ENCODE measurements at regions not wholly inside any gene's neighbourhood (a gene's known extent, or its start where the extent isn't known, plus 50 kb on each side); places are given as distances from the start of the nearest gene placed in this dataset.

GRCh38 chr11:69576069-69576782 is 64.7 kb upstream of the CCND1 start:
- H3K36me3 ChIP-seq: no peaks in the 10 kb centered on the region
- no peaks in the 10 kb centered on the region for H3K9me3 ChIP-seq
- TF ChIP-seq EP300 (IDR thresholded peaks at IDR 0.05): no peak
- no peak for TF ChIP-seq POLR2A (IDR thresholded peaks at IDR 0.05)
- no peak for TF ChIP-seq POLR2AphosphoS5 (IDR thresholded peaks at IDR 0.05)
- TF ChIP-seq CTCF (IDR thresholded peaks at IDR 0.05): no peak
- H3K27me3 ChIP-seq: peaks cover 2% of the 10 kb centered on the region
- WGBS: 54% methylated on average over 9 of the region's 10 CpGs
- H3K27ac ChIP-seq: no peak overlapping the region
- H3K4me3 ChIP-seq: no peak overlapping the region
- no peaks in the 10 kb centered on the region for H3K4me1 ChIP-seq
- DNase-seq (ENCODE audit: low spot score in 2 of 2): peak; percentile 45 to 70

- Histone ChIP-seq H3K4me3 (no peak overlapping the region), H3K27ac (no peak overlapping the region), H3K9me3 (no peaks in the 10 kb centered on the region), H3K4me1 (no peaks in the 10 kb centered on the region), H3K27me3 (peaks cover 2% of the 10 kb centered on the region), H3K36me3 (no peaks in the 10 kb centered on the region)
- DNase-seq (ENCODE audit: low spot score in 2 of 2): no peak
- 84% methylated on average over 5 of the region's 5 CpGs for WGBS
- TF ChIP-seq CTCF (IDR thresholded peaks at IDR 0.05) (no peak), POLR2AphosphoS5 (IDR thresholded peaks at IDR 0.05) (no peak), POLR2A (IDR thresholded peaks at IDR 0.05) (no peak), EP300 (IDR thresholded peaks at IDR 0.05) (no peak)
Observed at GRCh38 chr11:69578167-69578566, 62.8 kb upstream of the CCND1 start.

- Histone ChIP-seq H3K27me3 (peaks cover 2% of the 10 kb centered on the region), H3K4me3 (no peak overlapping the region), H3K36me3 (no peaks in the 10 kb centered on the region), H3K4me1 (no peaks in the 10 kb centered on the region), H3K27ac (no peak overlapping the region), H3K9me3 (no peaks in the 10 kb centered on the region)
- DNase-seq (ENCODE audit: low spot score in 2 of 2): peak in 1 of 2 donors; percentile 34
- WGBS: 90% methylated on average over 4 of the region's 4 CpGs
- TF ChIP-seq CTCF (IDR thresholded peaks at IDR 0.05) (no peak), EP300 (IDR thresholded peaks at IDR 0.05) (no peak), POLR2AphosphoS5 (IDR thresholded peaks at IDR 0.05) (no peak), POLR2A (IDR thresholded peaks at IDR 0.05) (no peak)
Observed at GRCh38 chr11:69580529-69580928, 60.4 kb upstream of the CCND1 start.

GRCh38 chr11:69582756-69583467 is 58.0 kb upstream of the CCND1 start:
- no peaks in the 10 kb centered on the region for H3K9me3 ChIP-seq
- no peaks in the 10 kb centered on the region for H3K27me3 ChIP-seq
- H3K27ac ChIP-seq: no peak overlapping the region
- 84% methylated on average over 5 of the region's 5 CpGs for WGBS
- no peak for DNase-seq (ENCODE audit: low spot score in 2 of 2)
- H3K4me3 ChIP-seq: no peak overlapping the region
- TF ChIP-seq CTCF (IDR thresholded peaks at IDR 0.05) (no peak), EP300 (IDR thresholded peaks at IDR 0.05) (no peak), POLR2A (IDR thresholded peaks at IDR 0.05) (no peak), POLR2AphosphoS5 (IDR thresholded peaks at IDR 0.05) (no peak)
- H3K36me3 ChIP-seq: no peaks in the 10 kb centered on the region
- no peaks in the 10 kb centered on the region for H3K4me1 ChIP-seq

GRCh38 chr11:69584160-69584559 is 56.8 kb upstream of the CCND1 start:
- TF ChIP-seq CTCF (IDR thresholded peaks at IDR 0.05) (no peak), POLR2A (IDR thresholded peaks at IDR 0.05) (no peak), POLR2AphosphoS5 (IDR thresholded peaks at IDR 0.05) (no peak), EP300 (IDR thresholded peaks at IDR 0.05) (no peak)
- no peaks in the 10 kb centered on the region for H3K27me3 ChIP-seq
- no peak overlapping the region for H3K4me3 ChIP-seq
- no peak overlapping the region for H3K27ac ChIP-seq
- no peak for DNase-seq (ENCODE audit: low spot score in 2 of 2)
- 98% methylated on average over 3 of the region's 3 CpGs for WGBS
- no peaks in the 10 kb centered on the region for H3K36me3 ChIP-seq
- H3K4me1 ChIP-seq: no peaks in the 10 kb centered on the region
- no peaks in the 10 kb centered on the region for H3K9me3 ChIP-seq

Measured in suprapubic skin (tissue), 4 donors.